HepG2 (cell line): ENCODE measurements at regions not wholly inside any gene's neighbourhood (a gene's known extent, or its start where the extent isn't known, plus 50 kb on each side); places are given as distances from the start of the nearest gene placed in this dataset.

ENCODE experiments used
- ATAC-seq: fragments of 200-7000 bp; cut with Tn5 transposase; 3 replicates; pipeline ENCODE4 v1.9.1; 2020; ENCODE audit warnings: mild to moderate bottlenecking, moderate library complexity
- BruUV-seq: library from RNA; stranded (reverse); fragments of 400-500 nt; replicated peaks from 2 replicates; lab custom pipeline; 2021; lab: Mats Ljungman, UMichigan
- CTCF ChIA-PET: fragments of 300-600 bp; formaldehyde crosslinking; extraction: SDS; loops from one replicate; lab custom pipeline; 2021; ENCODE audit warnings: low total read pairs, inconsistent platforms, low intra/inter-chr PET ratio; lab: Yijun Ruan, JAX
- POLR2A ChIA-PET: fragments of 350-600 bp; sonication (Branson Sonifier 250); formaldehyde crosslinking; loops from one replicate; lab custom pipeline; 2020; ENCODE audit warnings: antibody characterized with exemption, inconsistent platforms; lab: Yijun Ruan, JAX
- DNase-seq: peaks from one replicate; pipeline ENCODE4 v3.0.0-alpha.2; 2015; ENCODE audit warnings: low spot score
- FAIRE-seq: peaks from 3 replicates; lab custom pipeline; 2011; peaks lifted over from hg19 to GRCh38; lab: Jason Lieb, UNC
- H2AFZ ChIP-seq: one replicate; pipeline ENCODE4 v1.6.1; 2011; ENCODE audit warnings: low read length, inconsistent platforms
- H3K27ac ChIP-seq: fragments of 300-600 bp; 3 replicates; pipeline ENCODE4 v1.8.0; 2011; ENCODE audit warnings: mixed run types, mild to moderate bottlenecking, mixed read lengths, low read length, inconsistent platforms; ENCODE audit not compliant: insufficient read depth; ENCODE audit errors: extremely low read length
- H3K27me3 ChIP-seq, 2 experiments: fragments of 200-600 bp in 1 of 2; 2 replicates in 1 of 2; 3 replicates in 1 of 2; pipeline versions ENCODE4 v1.6.0 to v1.8.0; 2011; ENCODE audit warnings: low read length in 2 of 2, mild to moderate bottlenecking in 2 of 2, moderate library complexity in 2 of 2, inconsistent platforms in 1 of 2; ENCODE audit not compliant: insufficient read depth in 2 of 2, control insufficient read depth in 1 of 2
- H3K36me3 ChIP-seq, 2 experiments: fragments of 200-600 bp in 1 of 2; replicated peaks in 1 of 2; 2 replicates in 1 of 2; 3 replicates in 1 of 2; pipeline versions ENCODE4 v1.5.1 to v1.8.0; 2011; ENCODE audit warnings: low read length in 2 of 2, inconsistent platforms in 1 of 2; ENCODE audit not compliant: insufficient read depth in 2 of 2, control insufficient read depth in 1 of 2
- H3K4me1 ChIP-seq: 2 replicates; pipeline ENCODE4 v1.5.1; 2012; ENCODE audit warnings: low read length, inconsistent platforms; ENCODE audit not compliant: insufficient read depth
- H3K4me2 ChIP-seq: 2 replicates; pipeline ENCODE4 v1.6.0; 2011; ENCODE audit warnings: low read depth, low read length, inconsistent platforms
- H3K4me3 ChIP-seq, 3 experiments: fragments of 200-600 bp in 1 of 3; sonication (generic), shearing (Covaris generic) in 1 of 3; replicated peaks in 1 of 3; 2 replicates each; pipeline ENCODE4 v1.5.1; 2011 to 2016; ENCODE audit warnings: low read length in 3 of 3, inconsistent platforms in 2 of 3, low read depth in 2 of 3, mild to moderate bottlenecking in 2 of 3, control low read depth in 1 of 3, mixed read lengths in 1 of 3; ENCODE audit not compliant: insufficient read depth in 1 of 3
- H3K79me2 ChIP-seq: one replicate; pipeline ENCODE4 v1.6.1; 2011; ENCODE audit warnings: low read length, inconsistent platforms; ENCODE audit not compliant: insufficient read depth
- H3K9ac ChIP-seq: 2 replicates; pipeline ENCODE4 v1.6.0; 2011; ENCODE audit warnings: mild to moderate bottlenecking, low read depth, low read length, inconsistent platforms; ENCODE audit not compliant: insufficient read depth
- H3K9me3 ChIP-seq: 2 replicates; pipeline ENCODE4 v1.5.1; 2012; ENCODE audit warnings: mild to moderate bottlenecking, low read length
- H4K20me1 ChIP-seq: 2 replicates; pipeline ENCODE4 v1.6.0; 2011; ENCODE audit warnings: inconsistent platforms, mild to moderate bottlenecking, low read length, moderate library complexity; ENCODE audit not compliant: insufficient read depth
- CEBPG ChIP-seq: IDR thresholded peaks from 2 replicates; pipeline ENCODE4 v1.6.1; 2016
- FOSL1 ChIP-seq: sonication (generic); formaldehyde crosslinking; IDR thresholded peaks from 2 replicates; pipeline ENCODE4 v1.9.0; 2021; ENCODE audit warnings: missing genetic modification reagents, borderline replicate concordance
- GABPA ChIP-seq, 2 experiments: IDR thresholded peaks; 2 replicates each; pipeline ENCODE4 v1.6.1; 2011 to 2016; ENCODE audit warnings: low read depth in 2 of 2, low read length in 1 of 2, missing biosample characterization in 1 of 2, missing genetic modification characterization in 1 of 2
- HCFC1 ChIP-seq: fragments of 150-350 bp; IDR thresholded peaks from 2 replicates; pipeline ENCODE4 v1.6.1; 2014; ENCODE audit warnings: low read depth, low read length
- HDAC1 ChIP-seq: sonication (generic); formaldehyde crosslinking; IDR thresholded peaks from 2 replicates; pipeline ENCODE4 v1.5.1; 2020; ENCODE audit warnings: mild to moderate bottlenecking, missing genetic modification reagents
- KMT2B ChIP-seq: IDR thresholded peaks from 2 replicates; pipeline ENCODE4 v1.6.1; 2016; ENCODE audit warnings: missing genetic modification reagents, missing compliant biosample characterization
- MBNL3 ChIP-seq: fragments of 250-450 bp; sonication (Bioruptor Pico); conservative IDR thresholded peaks from 2 replicates; pipeline ENCODE4 v1.8.0; 2022; ENCODE audit warnings: mild to moderate bottlenecking, inconsistent platforms
- NFKBIZ ChIP-seq: IDR thresholded peaks from 2 replicates; pipeline ENCODE4 v1.6.1; 2018; ENCODE audit warnings: missing genetic modification reagents, missing compliant biosample characterization
- NR1H2 ChIP-seq: sonication (generic); formaldehyde crosslinking; IDR thresholded peaks from 2 replicates; pipeline ENCODE4 v1.8.1; 2022; ENCODE audit warnings: low read depth, missing genetic modification reagents, borderline replicate concordance
- ONECUT2 ChIP-seq: sonication (generic); formaldehyde crosslinking; IDR thresholded peaks from 2 replicates; pipeline ENCODE4 v1.4.0; 2020; ENCODE audit warnings: missing genetic modification reagents
- ZNF10 ChIP-seq: sonication (generic); formaldehyde crosslinking; IDR thresholded peaks from 2 replicates; pipeline ENCODE4 v1.4.0; 2020; ENCODE audit warnings: mild to moderate bottlenecking, low read depth, missing genetic modification reagents, borderline replicate concordance
- ZNF550 ChIP-seq: sonication (generic); formaldehyde crosslinking; IDR thresholded peaks from 2 replicates; pipeline ENCODE4 v1.4.0; 2020; ENCODE audit warnings: mild to moderate bottlenecking, missing genetic modification reagents, borderline replicate concordance
- WGBS: methylation state at CpG from one replicate; pipeline ENCODE4 v1.1.6; 2017; ENCODE audit warnings: low lambda C conversion rate; 5-methylcytosine and 5-hydroxymethylcytosine counted together
- in situ Hi-C: cut with HindIII; loops from 2 replicates; pipeline ENCODE4 v1.10.0; 2017; ENCODE audit warnings: low pct_unique_long_range_greater_than_20kb; ENCODE audit not compliant: extremely low pct_ligation_motif_present
- intact Hi-C: fragments of 100-400 bp; cut with micrococcal nuclease; formaldehyde crosslinking; loops from one replicate; pipeline ENCODE4 v1.10.0; 2022; ENCODE audit not compliant: unreplicated experiment
- TF ChIP-seq, protein P1 (sequence below): IDR thresholded peaks from 2 replicates; pipeline ENCODE4 v1.6.1; 2012; ENCODE audit warnings: inconsistent platforms
- TF ChIP-seq, protein P2 (sequence below): sonication (generic); formaldehyde crosslinking; IDR thresholded peaks from 2 replicates; pipeline ENCODE4 v1.4.0; 2020; ENCODE audit warnings: missing genetic modification reagents
- TF ChIP-seq, protein P3 (sequence below): sonication (generic); formaldehyde crosslinking; IDR thresholded peaks from 2 replicates; pipeline ENCODE4 v1.8.0; 2022; ENCODE audit warnings: missing genetic modification reagents, mild to moderate bottlenecking, moderate library complexity, borderline replicate concordance

DNA sequence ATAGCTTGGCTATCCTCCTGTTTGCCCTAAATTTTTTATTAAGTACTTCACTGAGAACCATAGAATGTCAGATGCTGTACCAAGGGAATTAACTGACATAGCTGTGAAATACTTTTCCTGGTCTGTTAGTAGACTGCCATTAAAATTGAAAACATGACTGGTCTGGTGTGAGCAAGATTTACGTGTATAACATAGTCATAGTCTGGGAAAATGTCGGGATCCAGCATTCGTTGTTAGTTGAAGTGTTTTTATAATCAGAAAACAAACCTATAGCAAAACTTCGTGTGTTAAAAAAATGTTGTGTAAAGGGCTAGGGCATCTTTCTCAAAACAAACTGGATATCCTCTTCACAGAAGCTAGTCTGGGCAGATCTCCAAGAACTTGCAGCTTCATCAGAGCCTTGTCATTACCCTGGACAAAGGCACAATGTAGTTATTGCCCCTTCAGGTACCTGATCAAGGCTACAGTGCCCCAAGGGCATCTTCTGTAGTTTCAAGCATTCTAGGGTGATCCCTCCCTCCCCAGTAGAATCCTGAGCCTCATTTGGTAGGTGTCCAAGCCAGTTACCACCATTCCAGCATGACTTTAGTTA, 454.2 kb upstream of the SGCD start:
- no peak for ATAC-seq
- Histone ChIP-seq H2AFZ (no peak overlapping the region), H3K4me1 (no peaks in the 10 kb centered on the region), H3K4me3 (no peak overlapping the region), H3K9ac (no peak overlapping the region), H3K9me3 (no peaks in the 10 kb centered on the region), H3K27ac (no peak overlapping the region), H3K27me3 (no peaks in the 10 kb centered on the region; a peak in 1 of 5 replicates), H4K20me1 (no peaks in the 10 kb centered on the region), H3K4me2 (no peak overlapping the region), H3K79me2 (no peaks in the 10 kb centered on the region), H3K36me3 (no peaks in the 10 kb centered on the region)
- FAIRE-seq, result no peak
- DNase-seq, result no peak
- BruUV-seq, result no TSS peak
- intact Hi-C loops, result no loop called here
- 2% methylated on average over 4 of the region's 4 CpGs for WGBS
- ChIA-PET CTCF (no interaction called here), POLR2A (no interaction called here)
- in situ Hi-C loops, result no loop called here
- TF ChIP-seq ONECUT2 (CRISPR knock-in tag) (no peak), GABPA (IDR thresholded peaks at IDR 0.05; ENCODE audit: low read depth, low read length) (no peak), GABPA (CRISPR knock-in tag; IDR thresholded peaks at IDR 0.05; ENCODE audit: low read depth) (no peak), ZNF550 (CRISPR knock-in tag) (no peak), MBNL3 (CRISPR knock-in tag) (no peak)
- TF ChIP-seq, protein P1, sequence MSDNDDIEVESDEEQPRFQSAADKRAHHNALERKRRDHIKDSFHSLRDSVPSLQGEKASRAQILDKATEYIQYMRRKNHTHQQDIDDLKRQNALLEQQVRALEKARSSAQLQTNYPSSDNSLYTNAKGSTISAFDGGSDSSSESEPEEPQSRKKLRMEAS, result no peak

DNA sequence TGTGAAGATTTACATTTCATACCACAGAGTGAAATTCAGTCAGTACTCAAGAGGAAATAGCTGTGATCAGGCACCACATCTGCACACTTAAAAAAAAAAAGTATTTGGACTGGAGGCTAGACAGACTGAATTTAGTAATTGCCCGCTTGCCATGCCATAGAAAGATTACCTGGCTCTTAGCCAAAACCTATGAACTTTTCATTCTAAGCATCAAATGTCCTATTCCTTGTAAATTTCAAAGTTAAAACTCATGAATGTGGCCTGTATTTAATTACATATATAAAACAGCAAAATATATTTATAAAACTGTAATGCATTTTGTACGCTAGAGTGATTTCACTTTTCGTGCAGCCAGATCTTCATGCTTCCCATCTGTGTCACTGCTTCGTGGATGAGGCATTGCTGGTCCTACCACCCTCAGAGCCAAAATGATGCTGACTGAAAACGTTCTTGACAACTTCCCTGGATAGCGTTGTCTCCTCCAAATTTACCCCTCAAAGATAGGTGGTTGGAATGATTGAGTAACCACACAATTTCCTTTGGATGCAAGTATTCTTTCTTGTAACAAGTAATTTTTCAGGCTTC, 447.9 kb upstream of the SGCD start:
- DNase-seq, result no peak
- no peak overlapping the region for H3K9ac ChIP-seq
- H4K20me1 ChIP-seq, result no peaks in the 10 kb centered on the region
- ChIA-PET CTCF (no interaction called here), POLR2A (no interaction called here)
- 46% methylated on average over 6 of the region's 6 CpGs for WGBS
- no peak overlapping the region for H2AFZ ChIP-seq
- intact Hi-C loops (no loop called here), in situ Hi-C loops (no loop called here)
- H3K27ac ChIP-seq, result no peak overlapping the region
- H3K4me3 ChIP-seq, result no peak overlapping the region
- H3K4me2 ChIP-seq, result no peak overlapping the region
- no peak for ATAC-seq
- H3K27me3 ChIP-seq, result no peaks in the 10 kb centered on the region; a peak in 1 of 5 replicates
- FAIRE-seq, result no peak
- no peaks in the 10 kb centered on the region for H3K79me2 ChIP-seq
- H3K9me3 ChIP-seq, result no peaks in the 10 kb centered on the region
- no TSS peak for BruUV-seq
- no peaks in the 10 kb centered on the region for H3K4me1 ChIP-seq
- no peaks in the 10 kb centered on the region for H3K36me3 ChIP-seq
- no peak for TF ChIP-seq ZNF10 (CRISPR knock-in tag)
- TF ChIP-seq NFKBIZ, result no peak
- TF ChIP-seq, protein P2, sequence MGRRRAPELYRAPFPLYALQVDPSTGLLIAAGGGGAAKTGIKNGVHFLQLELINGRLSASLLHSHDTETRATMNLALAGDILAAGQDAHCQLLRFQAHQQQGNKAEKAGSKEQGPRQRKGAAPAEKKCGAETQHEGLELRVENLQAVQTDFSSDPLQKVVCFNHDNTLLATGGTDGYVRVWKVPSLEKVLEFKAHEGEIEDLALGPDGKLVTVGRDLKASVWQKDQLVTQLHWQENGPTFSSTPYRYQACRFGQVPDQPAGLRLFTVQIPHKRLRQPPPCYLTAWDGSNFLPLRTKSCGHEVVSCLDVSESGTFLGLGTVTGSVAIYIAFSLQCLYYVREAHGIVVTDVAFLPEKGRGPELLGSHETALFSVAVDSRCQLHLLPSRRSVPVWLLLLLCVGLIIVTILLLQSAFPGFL (CRISPR knock-in tag), result no peak
- TF ChIP-seq NR1H2 (CRISPR knock-in tag), result no peak
- no peak for TF ChIP-seq HCFC1
- TF ChIP-seq, protein P3, sequence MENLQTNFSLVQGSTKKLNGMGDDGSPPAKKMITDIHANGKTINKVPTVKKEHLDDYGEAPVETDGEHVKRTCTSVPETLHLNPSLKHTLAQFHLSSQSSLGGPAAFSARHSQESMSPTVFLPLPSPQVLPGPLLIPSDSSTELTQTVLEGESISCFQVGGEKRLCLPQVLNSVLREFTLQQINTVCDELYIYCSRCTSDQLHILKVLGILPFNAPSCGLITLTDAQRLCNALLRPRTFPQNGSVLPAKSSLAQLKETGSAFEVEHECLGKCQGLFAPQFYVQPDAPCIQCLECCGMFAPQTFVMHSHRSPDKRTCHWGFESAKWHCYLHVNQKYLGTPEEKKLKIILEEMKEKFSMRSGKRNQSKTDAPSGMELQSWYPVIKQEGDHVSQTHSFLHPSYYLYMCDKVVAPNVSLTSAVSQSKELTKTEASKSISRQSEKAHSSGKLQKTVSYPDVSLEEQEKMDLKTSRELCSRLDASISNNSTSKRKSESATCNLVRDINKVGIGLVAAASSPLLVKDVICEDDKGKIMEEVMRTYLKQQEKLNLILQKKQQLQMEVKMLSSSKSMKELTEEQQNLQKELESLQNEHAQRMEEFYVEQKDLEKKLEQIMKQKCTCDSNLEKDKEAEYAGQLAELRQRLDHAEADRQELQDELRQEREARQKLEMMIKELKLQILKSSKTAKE (CRISPR knock-in tag), result no peak
- TF ChIP-seq KMT2B, result no peak
- TF ChIP-seq FOSL1 (CRISPR knock-in tag), result no peak
- TF ChIP-seq HDAC1, result no peak
- no peak for TF ChIP-seq CEBPG (CRISPR knock-in tag)
